ENCODE measurements at regions not wholly inside any gene's neighbourhood (a gene's known extent, or its start where the extent isn't known, plus 50 kb on each side); places are given as distances from the start of the nearest gene placed in this dataset.
"Not testable (repeated sequence)": the region's sequence is repeated elsewhere in the genome, so short reads cannot be mapped to it uniquely, and the experiment has no call there.

DNA sequence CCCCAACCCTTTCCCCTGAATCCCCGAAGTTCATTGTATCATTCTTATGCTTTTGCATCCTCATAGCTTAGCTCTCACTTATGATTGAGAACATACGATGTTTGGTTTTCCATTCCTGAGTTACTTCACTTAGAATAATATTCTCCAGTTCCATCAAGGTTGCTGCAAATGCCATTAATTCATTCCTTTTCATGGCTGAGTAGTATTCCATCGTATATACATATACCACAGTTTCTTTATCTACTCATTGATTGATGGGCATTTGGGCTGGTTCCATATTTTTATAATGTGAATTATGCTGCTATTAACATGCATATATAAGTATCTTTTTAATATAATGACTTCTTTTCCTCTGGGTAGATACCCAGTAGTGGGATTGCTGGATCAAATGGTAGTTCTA is 243.7 kb downstream of the BMP4 start:
- not testable (repeated sequence) for TF ChIP-seq CTBP1 (IDR thresholded peaks at IDR 0.05; ENCODE audit: borderline replicate concordance); BHLHE40 (IDR thresholded peaks at IDR 0.05; ENCODE audit: borderline replicate concordance); NFRKB (IDR thresholded peaks at IDR 0.05); SP1 (IDR thresholded peaks at IDR 0.05); FOXM1 (IDR thresholded peaks at IDR 0.05; ENCODE audit: borderline replicate concordance); ZNF384 (IDR thresholded peaks at IDR 0.05); TARDBP (IDR thresholded peaks at IDR 0.05); FOXA1 (IDR thresholded peaks at IDR 0.05); ARNT (IDR thresholded peaks at IDR 0.05); HDGF (IDR thresholded peaks at IDR 0.05; ENCODE audit: borderline replicate concordance); ELF4 (IDR thresholded peaks at IDR 0.05); LEF1 (IDR thresholded peaks at IDR 0.05; ENCODE audit: borderline replicate concordance)
- TF ChIP-seq, protein P1, sequence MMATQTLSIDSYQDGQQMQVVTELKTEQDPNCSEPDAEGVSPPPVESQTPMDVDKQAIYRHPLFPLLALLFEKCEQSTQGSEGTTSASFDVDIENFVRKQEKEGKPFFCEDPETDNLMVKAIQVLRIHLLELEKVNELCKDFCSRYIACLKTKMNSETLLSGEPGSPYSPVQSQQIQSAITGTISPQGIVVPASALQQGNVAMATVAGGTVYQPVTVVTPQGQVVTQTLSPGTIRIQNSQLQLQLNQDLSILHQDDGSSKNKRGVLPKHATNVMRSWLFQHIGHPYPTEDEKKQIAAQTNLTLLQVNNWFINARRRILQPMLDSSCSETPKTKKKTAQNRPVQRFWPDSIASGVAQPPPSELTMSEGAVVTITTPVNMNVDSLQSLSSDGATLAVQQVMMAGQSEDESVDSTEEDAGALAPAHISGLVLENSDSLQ (IDR thresholded peaks at IDR 0.05): not testable (repeated sequence)

All from HEK293T (cell line).